ENCODE measurements at regions not wholly inside any gene's neighbourhood (a gene's known extent, or its start where the extent isn't known, plus 50 kb on each side); places are given as distances from the start of the nearest gene placed in this dataset.

DNA sequence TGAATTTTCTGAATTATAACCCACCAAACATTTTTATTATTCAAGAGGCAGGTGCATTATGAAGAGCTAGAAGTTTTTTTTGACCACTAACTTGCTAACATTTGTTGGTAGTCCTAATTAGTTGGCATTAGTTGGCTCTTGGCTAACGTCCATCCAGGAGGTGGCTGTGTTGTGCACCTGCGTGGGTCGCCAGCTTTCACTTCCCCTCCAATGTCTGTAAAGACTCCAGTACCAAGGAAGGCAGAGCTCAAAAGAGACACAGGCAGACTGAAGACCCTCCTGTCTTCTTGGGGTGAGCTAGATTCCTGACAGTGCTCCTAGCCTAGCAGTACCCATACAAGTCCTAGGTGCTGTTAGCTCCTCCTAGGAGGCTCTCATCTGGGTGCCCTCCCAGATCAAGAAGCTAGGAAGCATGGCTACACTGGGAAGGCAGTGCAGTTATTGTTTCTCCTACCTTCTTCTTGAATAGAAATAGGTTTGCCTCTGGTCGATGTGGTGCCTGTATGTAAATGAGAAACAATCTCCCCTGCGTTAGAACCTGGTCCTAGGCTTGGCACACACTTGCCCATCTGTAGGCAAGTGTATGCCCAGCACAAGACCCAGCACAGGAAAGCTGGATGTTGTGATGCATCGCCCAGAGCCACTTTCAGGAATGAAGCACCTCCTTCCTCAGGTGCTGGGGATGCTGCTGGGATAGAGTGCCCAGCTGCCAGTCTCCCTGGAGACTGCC is 190.9 kb downstream of the ICE1 start (continued):
- TF ChIP-seq, protein P1, sequence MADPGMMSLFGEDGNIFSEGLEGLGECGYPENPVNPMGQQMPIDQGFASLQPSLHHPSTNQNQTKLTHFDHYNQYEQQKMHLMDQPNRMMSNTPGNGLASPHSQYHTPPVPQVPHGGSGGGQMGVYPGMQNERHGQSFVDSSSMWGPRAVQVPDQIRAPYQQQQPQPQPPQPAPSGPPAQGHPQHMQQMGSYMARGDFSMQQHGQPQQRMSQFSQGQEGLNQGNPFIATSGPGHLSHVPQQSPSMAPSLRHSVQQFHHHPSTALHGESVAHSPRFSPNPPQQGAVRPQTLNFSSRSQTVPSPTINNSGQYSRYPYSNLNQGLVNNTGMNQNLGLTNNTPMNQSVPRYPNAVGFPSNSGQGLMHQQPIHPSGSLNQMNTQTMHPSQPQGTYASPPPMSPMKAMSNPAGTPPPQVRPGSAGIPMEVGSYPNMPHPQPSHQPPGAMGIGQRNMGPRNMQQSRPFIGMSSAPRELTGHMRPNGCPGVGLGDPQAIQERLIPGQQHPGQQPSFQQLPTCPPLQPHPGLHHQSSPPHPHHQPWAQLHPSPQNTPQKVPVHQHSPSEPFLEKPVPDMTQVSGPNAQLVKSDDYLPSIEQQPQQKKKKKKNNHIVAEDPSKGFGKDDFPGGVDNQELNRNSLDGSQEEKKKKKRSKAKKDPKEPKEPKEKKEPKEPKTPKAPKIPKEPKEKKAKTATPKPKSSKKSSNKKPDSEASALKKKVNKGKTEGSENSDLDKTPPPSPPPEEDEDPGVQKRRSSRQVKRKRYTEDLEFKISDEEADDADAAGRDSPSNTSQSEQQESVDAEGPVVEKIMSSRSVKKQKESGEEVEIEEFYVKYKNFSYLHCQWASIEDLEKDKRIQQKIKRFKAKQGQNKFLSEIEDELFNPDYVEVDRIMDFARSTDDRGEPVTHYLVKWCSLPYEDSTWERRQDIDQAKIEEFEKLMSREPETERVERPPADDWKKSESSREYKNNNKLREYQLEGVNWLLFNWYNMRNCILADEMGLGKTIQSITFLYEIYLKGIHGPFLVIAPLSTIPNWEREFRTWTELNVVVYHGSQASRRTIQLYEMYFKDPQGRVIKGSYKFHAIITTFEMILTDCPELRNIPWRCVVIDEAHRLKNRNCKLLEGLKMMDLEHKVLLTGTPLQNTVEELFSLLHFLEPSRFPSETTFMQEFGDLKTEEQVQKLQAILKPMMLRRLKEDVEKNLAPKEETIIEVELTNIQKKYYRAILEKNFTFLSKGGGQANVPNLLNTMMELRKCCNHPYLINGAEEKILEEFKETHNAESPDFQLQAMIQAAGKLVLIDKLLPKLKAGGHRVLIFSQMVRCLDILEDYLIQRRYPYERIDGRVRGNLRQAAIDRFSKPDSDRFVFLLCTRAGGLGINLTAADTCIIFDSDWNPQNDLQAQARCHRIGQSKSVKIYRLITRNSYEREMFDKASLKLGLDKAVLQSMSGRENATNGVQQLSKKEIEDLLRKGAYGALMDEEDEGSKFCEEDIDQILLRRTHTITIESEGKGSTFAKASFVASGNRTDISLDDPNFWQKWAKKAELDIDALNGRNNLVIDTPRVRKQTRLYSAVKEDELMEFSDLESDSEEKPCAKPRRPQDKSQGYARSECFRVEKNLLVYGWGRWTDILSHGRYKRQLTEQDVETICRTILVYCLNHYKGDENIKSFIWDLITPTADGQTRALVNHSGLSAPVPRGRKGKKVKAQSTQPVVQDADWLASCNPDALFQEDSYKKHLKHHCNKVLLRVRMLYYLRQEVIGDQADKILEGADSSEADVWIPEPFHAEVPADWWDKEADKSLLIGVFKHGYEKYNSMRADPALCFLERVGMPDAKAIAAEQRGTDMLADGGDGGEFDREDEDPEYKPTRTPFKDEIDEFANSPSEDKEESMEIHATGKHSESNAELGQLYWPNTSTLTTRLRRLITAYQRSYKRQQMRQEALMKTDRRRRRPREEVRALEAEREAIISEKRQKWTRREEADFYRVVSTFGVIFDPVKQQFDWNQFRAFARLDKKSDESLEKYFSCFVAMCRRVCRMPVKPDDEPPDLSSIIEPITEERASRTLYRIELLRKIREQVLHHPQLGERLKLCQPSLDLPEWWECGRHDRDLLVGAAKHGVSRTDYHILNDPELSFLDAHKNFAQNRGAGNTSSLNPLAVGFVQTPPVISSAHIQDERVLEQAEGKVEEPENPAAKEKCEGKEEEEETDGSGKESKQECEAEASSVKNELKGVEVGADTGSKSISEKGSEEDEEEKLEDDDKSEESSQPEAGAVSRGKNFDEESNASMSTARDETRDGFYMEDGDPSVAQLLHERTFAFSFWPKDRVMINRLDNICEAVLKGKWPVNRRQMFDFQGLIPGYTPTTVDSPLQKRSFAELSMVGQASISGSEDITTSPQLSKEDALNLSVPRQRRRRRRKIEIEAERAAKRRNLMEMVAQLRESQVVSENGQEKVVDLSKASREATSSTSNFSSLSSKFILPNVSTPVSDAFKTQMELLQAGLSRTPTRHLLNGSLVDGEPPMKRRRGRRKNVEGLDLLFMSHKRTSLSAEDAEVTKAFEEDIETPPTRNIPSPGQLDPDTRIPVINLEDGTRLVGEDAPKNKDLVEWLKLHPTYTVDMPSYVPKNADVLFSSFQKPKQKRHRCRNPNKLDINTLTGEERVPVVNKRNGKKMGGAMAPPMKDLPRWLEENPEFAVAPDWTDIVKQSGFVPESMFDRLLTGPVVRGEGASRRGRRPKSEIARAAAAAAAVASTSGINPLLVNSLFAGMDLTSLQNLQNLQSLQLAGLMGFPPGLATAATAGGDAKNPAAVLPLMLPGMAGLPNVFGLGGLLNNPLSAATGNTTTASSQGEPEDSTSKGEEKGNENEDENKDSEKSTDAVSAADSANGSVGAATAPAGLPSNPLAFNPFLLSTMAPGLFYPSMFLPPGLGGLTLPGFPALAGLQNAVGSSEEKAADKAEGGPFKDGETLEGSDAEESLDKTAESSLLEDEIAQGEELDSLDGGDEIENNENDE (IDR thresholded peaks at IDR 0.05; ENCODE audit: insufficient replicate concordance, low read length), result no peak
- no peak for TF ChIP-seq TAF1 (IDR thresholded peaks at IDR 0.05; ENCODE audit: low read depth, low read length)
- TF ChIP-seq TAF7 (optimal IDR thresholded peaks at IDR 0.05; ENCODE audit: borderline replicate concordance, low read depth, low read length), result no peak
- no peak for TF ChIP-seq CHD2 (IDR thresholded peaks at IDR 0.05; ENCODE audit: low read length)

All from H1 (cell line).